SU-DHL-6 (cell line): ENCODE measurements at regions not wholly inside any gene's neighbourhood (a gene's known extent, or its start where the extent isn't known, plus 50 kb on each side); places are given as distances from the start of the nearest gene placed in this dataset.

ENCODE experiments used
- H2AFZ ChIP-seq: fragments of 200-600 bp; sonication (generic); 2 replicates; pipeline ENCODE4 v1.6.1; 2014; ENCODE audit warnings: low read depth, mild to moderate bottlenecking, moderate library complexity, mixed read lengths, antibody characterized with exemption, low read length; ENCODE audit not compliant: severe bottlenecking
- H3F3A ChIP-seq: fragments of 200-600 bp; shearing (Covaris generic); 2 replicates; pipeline ENCODE4 v1.6.0; 2016; ENCODE audit warnings: antibody characterized with exemption, mild to moderate bottlenecking; ENCODE audit not compliant: insufficient read depth
- H3K27ac ChIP-seq: fragments of 200-600 bp; sonication (generic); 2 replicates; pipeline ENCODE4 v1.5.1; 2016; ENCODE audit warnings: low read depth, mild to moderate bottlenecking, low read length, moderate library complexity, mixed read lengths
- H3K27me3 ChIP-seq: fragments of 200-600 bp; sonication (generic), shearing (Covaris generic); 2 replicates; pipeline ENCODE4 v1.6.0; 2014; ENCODE audit warnings: mild to moderate bottlenecking, low read length
- H3K36me3 ChIP-seq: fragments of 200-600 bp; sonication (generic); 2 replicates; pipeline ENCODE4 v1.6.1; 2014; ENCODE audit warnings: mild to moderate bottlenecking, low read length, mixed read lengths
- H3K4me2 ChIP-seq: fragments of 300-600, 200-600 bp; shearing (Covaris generic), sonication (generic); 2 replicates; pipeline ENCODE4 v1.6.0; 2014; ENCODE audit warnings: low read length, low read depth, mild to moderate bottlenecking; ENCODE audit not compliant: poor library complexity, severe bottlenecking
- H3K4me3 ChIP-seq: fragments of 200-600 bp; sonication (generic); 2 replicates; pipeline ENCODE4 v1.5.1; 2014; ENCODE audit warnings: antibody characterized with exemption, low read length, mild to moderate bottlenecking, mixed read lengths; ENCODE audit not compliant: insufficient read depth, poor library complexity, severe bottlenecking
- H3K79me2 ChIP-seq: fragments of 200-600 bp; sonication (generic); 2 replicates; pipeline ENCODE4 v1.6.1; 2014; ENCODE audit warnings: mild to moderate bottlenecking, low read length, moderate library complexity; ENCODE audit not compliant: insufficient read depth
- H3K9ac ChIP-seq: fragments of 200-600 bp; sonication (generic); 2 replicates; pipeline ENCODE4 v1.7.0; 2014; ENCODE audit warnings: mild to moderate bottlenecking, low read length
- H3K9me2 ChIP-seq: fragments of 200-600 bp; sonication (generic); replicated peaks from 2 replicates; pipeline ENCODE4 v1.6.1; 2014; ENCODE audit warnings: low read length; ENCODE audit not compliant: insufficient read depth
- H3K9me3 ChIP-seq: fragments of 200-600 bp; sonication (generic); 2 replicates; pipeline ENCODE4 v1.6.1; 2014; ENCODE audit warnings: low read length, mixed read lengths; ENCODE audit not compliant: insufficient read depth
- H4K20me1 ChIP-seq: fragments of 200-600 bp; sonication (generic); 2 replicates; pipeline ENCODE4 v1.6.1; 2014; ENCODE audit warnings: low read depth, mild to moderate bottlenecking, antibody characterized with exemption, low read length, moderate library complexity, mixed read lengths
- EZH2phosphoT487 ChIP-seq: fragments of 200-600 bp; sonication (generic), shearing (Covaris generic); conservative IDR thresholded peaks from 2 replicates; pipeline ENCODE4 v1.6.1; 2018; ENCODE audit warnings: mild to moderate bottlenecking, antibody characterized with exemption, low read length, moderate library complexity, mixed read lengths
- TF ChIP-seq, protein P1 (sequence below): fragments of 200-600 bp; sonication (generic); IDR thresholded peaks from one replicate; pipeline ENCODE4 v1.5.1; 2017; ENCODE audit warnings: antibody characterized with exemption, mild to moderate bottlenecking, low read length, moderate library complexity; ENCODE audit not compliant: insufficient read depth, poor library complexity, severe bottlenecking

DNA sequence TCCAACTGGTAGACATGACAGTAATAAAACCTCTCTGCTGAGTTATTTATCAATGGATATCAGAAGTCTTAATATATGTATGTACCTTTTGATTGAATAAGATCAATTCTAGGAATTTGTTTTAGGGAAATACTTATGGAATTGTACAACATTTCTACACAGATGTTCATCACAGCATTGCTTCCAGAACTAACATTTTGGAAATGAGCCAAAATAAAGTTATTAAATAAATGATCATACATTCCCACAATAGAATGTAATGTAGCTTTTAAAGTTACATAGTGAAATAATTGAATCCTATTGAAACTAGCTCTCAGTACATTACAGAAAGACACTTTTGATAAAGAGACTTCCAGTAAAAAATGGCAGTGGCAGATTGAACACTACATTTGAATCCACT lies 481.6 kb upstream of the LRRN3 start:
- no peaks in the 10 kb centered on the region for H3K36me3 ChIP-seq
- no peaks in the 10 kb centered on the region for H3F3A ChIP-seq
- H3K79me2 ChIP-seq: no peaks in the 10 kb centered on the region
- no peak overlapping the region for H2AFZ ChIP-seq
- TF ChIP-seq EZH2phosphoT487: no peak
- TF ChIP-seq, protein P1, sequence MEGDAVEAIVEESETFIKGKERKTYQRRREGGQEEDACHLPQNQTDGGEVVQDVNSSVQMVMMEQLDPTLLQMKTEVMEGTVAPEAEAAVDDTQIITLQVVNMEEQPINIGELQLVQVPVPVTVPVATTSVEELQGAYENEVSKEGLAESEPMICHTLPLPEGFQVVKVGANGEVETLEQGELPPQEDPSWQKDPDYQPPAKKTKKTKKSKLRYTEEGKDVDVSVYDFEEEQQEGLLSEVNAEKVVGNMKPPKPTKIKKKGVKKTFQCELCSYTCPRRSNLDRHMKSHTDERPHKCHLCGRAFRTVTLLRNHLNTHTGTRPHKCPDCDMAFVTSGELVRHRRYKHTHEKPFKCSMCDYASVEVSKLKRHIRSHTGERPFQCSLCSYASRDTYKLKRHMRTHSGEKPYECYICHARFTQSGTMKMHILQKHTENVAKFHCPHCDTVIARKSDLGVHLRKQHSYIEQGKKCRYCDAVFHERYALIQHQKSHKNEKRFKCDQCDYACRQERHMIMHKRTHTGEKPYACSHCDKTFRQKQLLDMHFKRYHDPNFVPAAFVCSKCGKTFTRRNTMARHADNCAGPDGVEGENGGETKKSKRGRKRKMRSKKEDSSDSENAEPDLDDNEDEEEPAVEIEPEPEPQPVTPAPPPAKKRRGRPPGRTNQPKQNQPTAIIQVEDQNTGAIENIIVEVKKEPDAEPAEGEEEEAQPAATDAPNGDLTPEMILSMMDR: no peak
- H4K20me1 ChIP-seq: no peaks in the 10 kb centered on the region
- H3K9me3 ChIP-seq: no peaks in the 10 kb centered on the region
- no peak overlapping the region for H3K9ac ChIP-seq
- H3K9me2 ChIP-seq: no peaks in the 10 kb centered on the region
- no peak overlapping the region for H3K4me2 ChIP-seq
- H3K27ac ChIP-seq: no peak overlapping the region
- H3K4me3 ChIP-seq: no peak overlapping the region
- H3K27me3 ChIP-seq: no peaks in the 10 kb centered on the region

DNA sequence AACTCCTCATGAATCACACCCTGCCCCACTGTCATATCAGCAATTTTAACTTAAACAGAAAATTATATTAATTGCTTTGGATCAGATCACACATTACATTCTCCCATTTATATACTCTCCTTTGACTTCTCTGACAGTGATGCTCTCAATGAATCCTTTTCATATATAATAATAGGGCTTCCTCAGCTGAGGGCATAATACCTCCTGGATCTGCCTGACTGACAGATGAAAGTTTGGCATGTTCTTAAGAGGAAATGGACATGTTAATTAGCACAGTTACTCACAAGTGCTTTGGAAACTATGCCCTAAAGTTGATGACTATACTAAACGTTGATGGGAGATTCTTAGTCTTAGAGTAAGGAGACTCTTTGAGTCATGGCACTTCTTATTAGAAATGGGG lies 478.2 kb upstream of the LRRN3 start:
- H3K27ac ChIP-seq: no peak overlapping the region
- TF ChIP-seq, protein P1: no peak
- no peak overlapping the region for H3K4me3 ChIP-seq
- no peak overlapping the region for H3K9ac ChIP-seq
- H2AFZ ChIP-seq: no peak overlapping the region
- no peaks in the 10 kb centered on the region for H3K79me2 ChIP-seq
- no peaks in the 10 kb centered on the region for H3K36me3 ChIP-seq
- H3K4me2 ChIP-seq: no peak overlapping the region
- H4K20me1 ChIP-seq: no peaks in the 10 kb centered on the region
- no peaks in the 10 kb centered on the region for H3K9me3 ChIP-seq
- no peaks in the 10 kb centered on the region for H3K9me2 ChIP-seq
- H3F3A ChIP-seq: no peaks in the 10 kb centered on the region
- no peaks in the 10 kb centered on the region for H3K27me3 ChIP-seq
